Putamen (tissue), 1 donor: ENCODE measurements at regions not wholly inside any gene's neighbourhood (a gene's known extent, or its start where the extent isn't known, plus 50 kb on each side); places are given as distances from the start of the nearest gene placed in this dataset.

Source experiments
- DNase-seq: peaks from one replicate; pipeline ENCODE4 v3.0.0-alpha.2; 2016; ENCODE audit warnings: low spot score

GRCh38 chr18:78855188-78855587 is 124.4 kb upstream of the SALL3 start:
- DNase-seq, result no peak

GRCh38 chr18:78856569-78857313 is 122.9 kb upstream of the SALL3 start:
- DNase-seq, result no peak

- DNase-seq, result no peak
These were observed 122.1 kb upstream of the SALL3 start for GRCh38 chr18:78857314-78858150.

GRCh38 chr18:78859686-78860085 is 119.9 kb upstream of the SALL3 start:
- no peak for DNase-seq

- no peak for DNase-seq
These were observed 119.5 kb upstream of the SALL3 start for GRCh38 chr18:78860117-78860516.

- DNase-seq, result no peak
These were observed 118.5 kb upstream of the SALL3 start for GRCh38 chr18:78861116-78861515.

- DNase-seq, result no peak
These were observed 117.9 kb upstream of the SALL3 start for GRCh38 chr18:78861706-78862105.

- no peak for DNase-seq
These were observed 117.2 kb upstream of the SALL3 start for GRCh38 chr18:78862395-78862794.

- no peak for DNase-seq
These were observed 114.5 kb upstream of the SALL3 start for GRCh38 chr18:78865056-78865598.

- DNase-seq, result no peak
These were observed 113.8 kb upstream of the SALL3 start for GRCh38 chr18:78865771-78866310.

GRCh38 chr18:78867131-78867530 is 112.5 kb upstream of the SALL3 start:
- DNase-seq, result no peak

- DNase-seq, result no peak
These were observed 111.0 kb upstream of the SALL3 start for GRCh38 chr18:78868330-78869316.

GRCh38 chr18:78871618-78872017 is 108.0 kb upstream of the SALL3 start:
- DNase-seq, result no peak

- no peak for DNase-seq
These were observed 105.6 kb upstream of the SALL3 start for GRCh38 chr18:78873926-78874500.

- no peak for DNase-seq
These were observed 104.4 kb upstream of the SALL3 start for GRCh38 chr18:78875016-78875777.

- DNase-seq, result no peak
These were observed 103.6 kb upstream of the SALL3 start for GRCh38 chr18:78875778-78876650.

GRCh38 chr18:78876868-78877267 is 102.8 kb upstream of the SALL3 start:
- DNase-seq, result no peak

- DNase-seq, result no peak
These were observed 101.3 kb upstream of the SALL3 start for GRCh38 chr18:78878335-78878734.
